Activated CD4-positive, CD25-positive, alpha-beta regulatory T cell (primary cell): ENCODE measurements at regions not wholly inside any gene's neighbourhood (a gene's known extent, or its start where the extent isn't known, plus 50 kb on each side); places are given as distances from the start of the nearest gene placed in this dataset.
"Not testable (repeated sequence)": the region's sequence is repeated elsewhere in the genome, so short reads cannot be mapped to it uniquely, and the experiment has no call there.

Experiments
- DNase-seq, 4 experiments: peaks; one replicate each; lab custom pipeline; 2025; lab: John Stamatoyannopoulos, UW

GRCh38 chr16:88242312-88243295 is 140.2 kb upstream of the ZNF469 start:
- DNase-seq: not testable (repeated sequence)

- not testable (repeated sequence) for DNase-seq
These were observed 138.8 kb upstream of the ZNF469 start for GRCh38 chr16:88243921-88244320.

GRCh38 chr16:88245241-88246081 is 137.3 kb upstream of the ZNF469 start:
- DNase-seq: not testable (repeated sequence)

GRCh38 chr16:88246955-88247582 is 135.7 kb upstream of the ZNF469 start:
- DNase-seq: not testable (repeated sequence)

- DNase-seq: not testable (repeated sequence)
These were observed 135.2 kb upstream of the ZNF469 start for GRCh38 chr16:88247583-88247966.

GRCh38 chr16:88248761-88249160 is 134.0 kb upstream of the ZNF469 start:
- DNase-seq: not testable (repeated sequence)

- DNase-seq: not testable (repeated sequence)
These were observed 132.4 kb upstream of the ZNF469 start for GRCh38 chr16:88250381-88250780.

GRCh38 chr16:88252057-88252794 is 130.5 kb upstream of the ZNF469 start:
- DNase-seq: not testable (repeated sequence)

GRCh38 chr16:88258141-88258540 is 124.6 kb upstream of the ZNF469 start:
- not testable (repeated sequence) for DNase-seq

- DNase-seq: not testable (repeated sequence)
These were observed 123.8 kb upstream of the ZNF469 start for GRCh38 chr16:88258764-88259525.

GRCh38 chr16:88259538-88259937 is 123.2 kb upstream of the ZNF469 start:
- DNase-seq: not testable (repeated sequence)

GRCh38 chr16:88260146-88260545 is 122.6 kb upstream of the ZNF469 start:
- not testable (repeated sequence) for DNase-seq

GRCh38 chr16:88260881-88261665 is 121.7 kb upstream of the ZNF469 start:
- DNase-seq: not testable (repeated sequence)

- not testable (repeated sequence) for DNase-seq
These were observed 120.7 kb upstream of the ZNF469 start for GRCh38 chr16:88261814-88262605.

GRCh38 chr16:88262858-88263563 is 119.7 kb upstream of the ZNF469 start:
- DNase-seq: not testable (repeated sequence)

- DNase-seq: not testable (repeated sequence)
These were observed 119.0 kb upstream of the ZNF469 start for GRCh38 chr16:88263681-88264287.

GRCh38 chr16:88264641-88265285 is 118.0 kb upstream of the ZNF469 start:
- peak; percentile 8 to 27 (median 16) for DNase-seq
